Loucy (cell line): ENCODE measurements at regions not wholly inside any gene's neighbourhood (a gene's known extent, or its start where the extent isn't known, plus 50 kb on each side); places are given as distances from the start of the nearest gene placed in this dataset.

Experiments used
- CTCF ChIP-seq: fragments of 200-600 bp; sonication (generic); conservative IDR thresholded peaks from 2 replicates; pipeline ENCODE4 v1.5.1; 2014; ENCODE audit warnings: mild to moderate bottlenecking, antibody characterized with exemption, low read length
- EZH2phosphoT487 ChIP-seq: fragments of 200-600 bp; IDR thresholded peaks from 2 replicates; pipeline ENCODE4 v1.6.1; 2018; ENCODE audit warnings: antibody characterized with exemption, mild to moderate bottlenecking, moderate library complexity, borderline replicate concordance

- TF ChIP-seq CTCF (no peak), EZH2phosphoT487 (no peak)
Measured at GRCh38 chr17:53633856-53634255, 188.9 kb upstream of the KIF2B start.
